GM23338 (cell line): ENCODE measurements at regions not wholly inside any gene's neighbourhood (a gene's known extent, or its start where the extent isn't known, plus 50 kb on each side); places are given as distances from the start of the nearest gene placed in this dataset.

Experiments
- CREB1 ChIP-seq: fragments of 250-450 bp; sonication (Bioruptor Pico); IDR thresholded peaks from 2 replicates; pipeline ENCODE4 v1.5.0; 2020; ENCODE audit warnings: low read depth, mild to moderate bottlenecking, moderate library complexity
- CTCF ChIP-seq, 2 experiments: fragments of 200-600 bp in 1 of 2; sonication (generic) in 1 of 2; conservative IDR thresholded peaks; 2 replicates each; pipeline versions ENCODE4 v1.5.1 to v1.6.1; 2016 to 2017; ENCODE audit warnings: antibody characterized with exemption in 2 of 2, low read depth in 2 of 2, mild to moderate bottlenecking in 2 of 2, moderate library complexity in 1 of 2
- ETS1 ChIP-seq: IDR thresholded peaks from 2 replicates; pipeline ENCODE4 v1.6.1; 2016; ENCODE audit warnings: antibody characterized with exemption
- EZH2 ChIP-seq: fragments of 200-600 bp; sonication (generic); IDR thresholded peaks from one replicate; pipeline ENCODE4 v1.8.0; 2017; ENCODE audit warnings: antibody characterized with exemption, mild to moderate bottlenecking, low read depth; ENCODE audit not compliant: unreplicated experiment
- EZH2phosphoT487 ChIP-seq: fragments of 200-600 bp; sonication (generic); IDR thresholded peaks from one replicate; pipeline ENCODE4 v1.8.1; 2018; ENCODE audit warnings: antibody characterized with exemption; ENCODE audit not compliant: unreplicated experiment
- JUNB ChIP-seq: IDR thresholded peaks from one replicate; pipeline ENCODE4 v1.6.1; 2016; ENCODE audit warnings: antibody characterized with exemption; ENCODE audit not compliant: unreplicated experiment
- NANOG ChIP-seq: IDR thresholded peaks from 2 replicates; pipeline ENCODE4 v1.6.1; 2016; ENCODE audit warnings: antibody characterized with exemption, borderline replicate concordance
- POLR2AphosphoS5 ChIP-seq: IDR thresholded peaks from 2 replicates; pipeline ENCODE4 v1.6.1; 2016; ENCODE audit warnings: antibody characterized with exemption, low read depth
- STAT1 ChIP-seq: IDR thresholded peaks from one replicate; pipeline ENCODE4 v1.6.1; 2016; ENCODE audit warnings: antibody characterized with exemption; ENCODE audit not compliant: unreplicated experiment
- ZNF114 ChIP-seq: fragments of 250-450 bp; sonication (Bioruptor Pico); IDR thresholded peaks from 2 replicates; pipeline ENCODE4 v1.5.0; 2020; ENCODE audit warnings: mild to moderate bottlenecking, moderate library complexity
- ZNF331 ChIP-seq: fragments of 250-450 bp; sonication (Bioruptor Pico); IDR thresholded peaks from 2 replicates; pipeline ENCODE4 v1.5.0; 2020; ENCODE audit warnings: low read depth, mild to moderate bottlenecking, moderate library complexity
- TF ChIP-seq, protein P1 (sequence below): IDR thresholded peaks from one replicate; pipeline ENCODE4 v1.6.1; 2018; ENCODE audit warnings: antibody characterized with exemption; ENCODE audit not compliant: unreplicated experiment
- TF ChIP-seq, protein P2 (sequence below): fragments of 250-450 bp; sonication (Bioruptor Pico); IDR thresholded peaks from 2 replicates; pipeline ENCODE4 v1.5.0; 2020; ENCODE audit warnings: mild to moderate bottlenecking, moderate library complexity

GRCh38 chrX:46386511-46386910 is 158.7 kb downstream of the ZNF674 start:
- peak in 1 of 2 experiments; percentile 40; a peak in 3 of 4 replicates for TF ChIP-seq CTCF (conservative IDR thresholded peaks at IDR 0.05; ENCODE audit: low read depth in 2 of 2)
- TF ChIP-seq EZH2phosphoT487: no peak
- TF ChIP-seq, protein P1, sequence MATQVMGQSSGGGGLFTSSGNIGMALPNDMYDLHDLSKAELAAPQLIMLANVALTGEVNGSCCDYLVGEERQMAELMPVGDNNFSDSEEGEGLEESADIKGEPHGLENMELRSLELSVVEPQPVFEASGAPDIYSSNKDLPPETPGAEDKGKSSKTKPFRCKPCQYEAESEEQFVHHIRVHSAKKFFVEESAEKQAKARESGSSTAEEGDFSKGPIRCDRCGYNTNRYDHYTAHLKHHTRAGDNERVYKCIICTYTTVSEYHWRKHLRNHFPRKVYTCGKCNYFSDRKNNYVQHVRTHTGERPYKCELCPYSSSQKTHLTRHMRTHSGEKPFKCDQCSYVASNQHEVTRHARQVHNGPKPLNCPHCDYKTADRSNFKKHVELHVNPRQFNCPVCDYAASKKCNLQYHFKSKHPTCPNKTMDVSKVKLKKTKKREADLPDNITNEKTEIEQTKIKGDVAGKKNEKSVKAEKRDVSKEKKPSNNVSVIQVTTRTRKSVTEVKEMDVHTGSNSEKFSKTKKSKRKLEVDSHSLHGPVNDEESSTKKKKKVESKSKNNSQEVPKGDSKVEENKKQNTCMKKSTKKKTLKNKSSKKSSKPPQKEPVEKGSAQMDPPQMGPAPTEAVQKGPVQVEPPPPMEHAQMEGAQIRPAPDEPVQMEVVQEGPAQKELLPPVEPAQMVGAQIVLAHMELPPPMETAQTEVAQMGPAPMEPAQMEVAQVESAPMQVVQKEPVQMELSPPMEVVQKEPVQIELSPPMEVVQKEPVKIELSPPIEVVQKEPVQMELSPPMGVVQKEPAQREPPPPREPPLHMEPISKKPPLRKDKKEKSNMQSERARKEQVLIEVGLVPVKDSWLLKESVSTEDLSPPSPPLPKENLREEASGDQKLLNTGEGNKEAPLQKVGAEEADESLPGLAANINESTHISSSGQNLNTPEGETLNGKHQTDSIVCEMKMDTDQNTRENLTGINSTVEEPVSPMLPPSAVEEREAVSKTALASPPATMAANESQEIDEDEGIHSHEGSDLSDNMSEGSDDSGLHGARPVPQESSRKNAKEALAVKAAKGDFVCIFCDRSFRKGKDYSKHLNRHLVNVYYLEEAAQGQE: no peak
- no peak for TF ChIP-seq POLR2AphosphoS5
- no peak for TF ChIP-seq EZH2
- no peak for TF ChIP-seq JUNB
- TF ChIP-seq CREB1 (CRISPR knock-in tag): no peak
- TF ChIP-seq ZNF331 (CRISPR knock-in tag): no peak
- TF ChIP-seq ZNF114: no peak
- no peak for TF ChIP-seq NANOG
- TF ChIP-seq ETS1: no peak
- no peak for TF ChIP-seq STAT1
- TF ChIP-seq, protein P2, sequence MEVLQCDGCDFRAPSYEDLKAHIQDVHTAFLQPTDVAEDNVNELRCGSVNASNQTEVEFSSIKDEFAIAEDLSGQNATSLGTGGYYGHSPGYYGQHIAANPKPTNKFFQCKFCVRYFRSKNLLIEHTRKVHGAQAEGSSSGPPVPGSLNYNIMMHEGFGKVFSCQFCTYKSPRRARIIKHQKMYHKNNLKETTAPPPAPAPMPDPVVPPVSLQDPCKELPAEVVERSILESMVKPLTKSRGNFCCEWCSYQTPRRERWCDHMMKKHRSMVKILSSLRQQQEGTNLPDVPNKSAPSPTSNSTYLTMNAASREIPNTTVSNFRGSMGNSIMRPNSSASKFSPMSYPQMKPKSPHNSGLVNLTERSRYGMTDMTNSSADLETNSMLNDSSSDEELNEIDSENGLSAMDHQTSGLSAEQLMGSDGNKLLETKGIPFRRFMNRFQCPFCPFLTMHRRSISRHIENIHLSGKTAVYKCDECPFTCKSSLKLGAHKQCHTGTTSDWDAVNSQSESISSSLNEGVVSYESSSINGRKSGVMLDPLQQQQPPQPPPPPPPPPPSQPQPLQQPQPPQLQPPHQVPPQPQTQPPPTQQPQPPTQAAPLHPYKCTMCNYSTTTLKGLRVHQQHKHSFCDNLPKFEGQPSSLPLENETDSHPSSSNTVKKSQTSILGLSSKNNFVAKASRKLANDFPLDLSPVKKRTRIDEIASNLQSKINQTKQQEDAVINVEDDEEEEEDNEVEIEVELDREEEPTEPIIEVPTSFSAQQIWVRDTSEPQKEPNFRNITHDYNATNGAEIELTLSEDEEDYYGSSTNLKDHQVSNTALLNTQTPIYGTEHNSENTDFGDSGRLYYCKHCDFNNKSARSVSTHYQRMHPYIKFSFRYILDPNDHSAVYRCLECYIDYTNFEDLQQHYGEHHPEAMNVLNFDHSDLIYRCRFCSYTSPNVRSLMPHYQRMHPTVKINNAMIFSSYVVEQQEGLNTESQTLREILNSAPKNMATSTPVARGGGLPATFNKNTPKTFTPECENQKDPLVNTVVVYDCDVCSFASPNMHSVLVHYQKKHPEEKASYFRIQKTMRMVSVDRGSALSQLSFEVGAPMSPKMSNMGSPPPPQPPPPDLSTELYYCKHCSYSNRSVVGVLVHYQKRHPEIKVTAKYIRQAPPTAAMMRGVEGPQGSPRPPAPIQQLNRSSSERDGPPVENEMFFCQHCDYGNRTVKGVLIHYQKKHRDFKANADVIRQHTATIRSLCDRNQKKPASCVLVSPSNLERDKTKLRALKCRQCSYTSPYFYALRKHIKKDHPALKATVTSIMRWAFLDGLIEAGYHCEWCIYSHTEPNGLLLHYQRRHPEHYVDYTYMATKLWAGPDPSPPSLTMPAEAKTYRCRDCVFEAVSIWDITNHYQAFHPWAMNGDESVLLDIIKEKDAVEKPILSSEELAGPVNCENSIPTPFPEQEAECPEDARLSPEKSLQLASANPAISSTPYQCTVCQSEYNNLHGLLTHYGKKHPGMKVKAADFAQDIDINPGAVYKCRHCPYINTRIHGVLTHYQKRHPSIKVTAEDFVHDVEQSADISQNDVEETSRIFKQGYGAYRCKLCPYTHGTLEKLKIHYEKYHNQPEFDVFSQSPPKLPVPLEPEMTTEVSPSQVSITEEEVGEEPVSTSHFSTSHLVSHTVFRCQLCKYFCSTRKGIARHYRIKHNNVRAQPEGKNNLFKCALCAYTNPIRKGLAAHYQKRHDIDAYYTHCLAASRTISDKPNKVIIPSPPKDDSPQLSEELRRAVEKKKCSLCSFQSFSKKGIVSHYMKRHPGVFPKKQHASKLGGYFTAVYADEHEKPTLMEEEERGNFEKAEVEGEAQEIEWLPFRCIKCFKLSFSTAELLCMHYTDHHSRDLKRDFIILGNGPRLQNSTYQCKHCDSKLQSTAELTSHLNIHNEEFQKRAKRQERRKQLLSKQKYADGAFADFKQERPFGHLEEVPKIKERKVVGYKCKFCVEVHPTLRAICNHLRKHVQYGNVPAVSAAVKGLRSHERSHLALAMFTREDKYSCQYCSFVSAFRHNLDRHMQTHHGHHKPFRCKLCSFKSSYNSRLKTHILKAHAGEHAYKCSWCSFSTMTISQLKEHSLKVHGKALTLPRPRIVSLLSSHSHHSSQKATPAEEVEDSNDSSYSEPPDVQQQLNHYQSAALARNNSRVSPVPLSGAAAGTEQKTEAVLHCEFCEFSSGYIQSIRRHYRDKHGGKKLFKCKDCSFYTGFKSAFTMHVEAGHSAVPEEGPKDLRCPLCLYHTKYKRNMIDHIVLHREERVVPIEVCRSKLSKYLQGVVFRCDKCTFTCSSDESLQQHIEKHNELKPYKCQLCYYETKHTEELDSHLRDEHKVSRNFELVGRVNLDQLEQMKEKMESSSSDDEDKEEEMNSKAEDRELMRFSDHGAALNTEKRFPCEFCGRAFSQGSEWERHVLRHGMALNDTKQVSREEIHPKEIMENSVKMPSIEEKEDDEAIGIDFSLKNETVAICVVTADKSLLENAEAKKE (CRISPR knock-in tag): no peak
